Breast epithelium (tissue), 4 donors: ENCODE measurements at regions not wholly inside any gene's neighbourhood (a gene's known extent, or its start where the extent isn't known, plus 50 kb on each side); places are given as distances from the start of the nearest gene placed in this dataset.

ENCODE experiments used
- DNase-seq, 2 donors: peaks; one replicate each; pipeline ENCODE4 v3.0.0-alpha.2; 2019; ENCODE audit warnings: low spot score in 2 of 2
- H3K27ac ChIP-seq, 2 donors: fragments of 200-600 bp; sonication (generic) in 1 of 2; one replicate each; pipeline ENCODE4 v1.5.1; 2016 to 2019; ENCODE audit warnings: mild to moderate bottlenecking in 1 of 2
- H3K27me3 ChIP-seq, 2 donors: fragments of 200-600 bp; sonication (generic) in 1 of 2; one replicate each; pipeline versions ENCODE4 v1.5.1 to v1.6.0; 2017 to 2019; ENCODE audit warnings: control low read depth in 1 of 2, mild to moderate bottlenecking in 1 of 2
- H3K36me3 ChIP-seq: fragments of 200-600 bp; one replicate; pipeline ENCODE4 v1.5.1; 2019
- H3K4me1 ChIP-seq, 2 donors: fragments of 200-600 bp; sonication (generic); one replicate each; pipeline ENCODE4 v1.5.1; 2016 to 2019; ENCODE audit warnings: control low read depth in 1 of 2
- H3K4me3 ChIP-seq, 3 donors: fragments of 200-600 bp; sonication (generic); 1 replicate in 2 of 3; 2 replicates in 1 of 3; pipeline ENCODE4 v1.5.1; 2016 to 2019; ENCODE audit warnings: mild to moderate bottlenecking in 3 of 3, moderate library complexity in 2 of 3
- H3K9me3 ChIP-seq, 2 donors: fragments of 200-600 bp; sonication (generic) in 1 of 2; one replicate each; pipeline ENCODE4 v1.5.1; 2016 to 2019; ENCODE audit warnings: control low read depth in 1 of 2
- CTCF ChIP-seq, 3 donors: fragments of 450-650 bp; IDR thresholded peaks; one replicate each; pipeline ENCODE4 v1.5.1; 2016 to 2017; ENCODE audit warnings: antibody characterized with exemption in 3 of 3, mild to moderate bottlenecking in 3 of 3, moderate library complexity in 3 of 3
- POLR2A ChIP-seq: fragments of 450-650 bp; IDR thresholded peaks from one replicate; pipeline ENCODE4 v1.6.1; 2016; ENCODE audit warnings: antibody characterized with exemption, mild to moderate bottlenecking, moderate library complexity
- POLR2AphosphoS5 ChIP-seq, 3 donors: sonication (generic); formaldehyde crosslinking; IDR thresholded peaks; one replicate each; pipeline ENCODE4 v1.6.1; 2017; ENCODE audit warnings: antibody characterized with exemption in 3 of 3
- intact Hi-C: fragments of 100-400 bp; cut with DNase I; formaldehyde crosslinking; loops from one replicate; pipeline ENCODE4 v1.15.1; 2023; ENCODE audit warnings: low total_unique reads

GRCh38 chr3:59264366-59264765 lies 214.5 kb upstream of the CFAP20DC start:
- no peak overlapping the region for H3K27ac ChIP-seq
- TF ChIP-seq POLR2A = no peak
- TF ChIP-seq CTCF (IDR thresholded peaks at IDR 0.05) = no peak
- no peak for TF ChIP-seq POLR2AphosphoS5 (IDR thresholded peaks at IDR 0.05)
- H3K4me1 ChIP-seq = no peaks in the 10 kb centered on the region
- no peak overlapping the region for H3K4me3 ChIP-seq
- intact Hi-C loops = no loop called here
- no peaks in the 10 kb centered on the region for H3K27me3 ChIP-seq
- DNase-seq = no peak
- H3K36me3 ChIP-seq = no peaks in the 10 kb centered on the region
- no peaks in the 10 kb centered on the region for H3K9me3 ChIP-seq

- Histone ChIP-seq H3K27me3 (peaks cover 0 to 4% of the 10 kb centered on the region in 2 donors), H3K9me3 (no peaks in the 10 kb centered on the region), H3K4me1 (no peaks in the 10 kb centered on the region), H3K27ac (peak overlapping the region in 1 of 2 donors; percentile 11), H3K36me3 (no peaks in the 10 kb centered on the region), H3K4me3 (no peak overlapping the region)
- no peak for DNase-seq
- intact Hi-C loops = no loop called here
- TF ChIP-seq CTCF (IDR thresholded peaks at IDR 0.05) (no peak), POLR2A (no peak), POLR2AphosphoS5 (IDR thresholded peaks at IDR 0.05) (no peak)
These were observed 213.3 kb upstream of the CFAP20DC start for GRCh38 chr3:59263152-59263551.

- H3K4me3 ChIP-seq = no peak overlapping the region
- TF ChIP-seq POLR2A (no peak), CTCF (IDR thresholded peaks at IDR 0.05) (no peak), POLR2AphosphoS5 (IDR thresholded peaks at IDR 0.05) (no peak)
- no peaks in the 10 kb centered on the region for H3K4me1 ChIP-seq
- no peak overlapping the region for H3K27ac ChIP-seq
- intact Hi-C loops = no loop called here
- no peaks in the 10 kb centered on the region for H3K36me3 ChIP-seq
- H3K9me3 ChIP-seq = no peaks in the 10 kb centered on the region
- peaks cover 0 to 4% of the 10 kb centered on the region in 2 donors for H3K27me3 ChIP-seq
- no peak for DNase-seq
These were observed 212.3 kb upstream of the CFAP20DC start for GRCh38 chr3:59262076-59262498.

- intact Hi-C loops = no loop called here
- H3K36me3 ChIP-seq = no peaks in the 10 kb centered on the region
- H3K9me3 ChIP-seq = no peaks in the 10 kb centered on the region
- no peak overlapping the region for H3K27ac ChIP-seq
- no peak overlapping the region for H3K4me3 ChIP-seq
- no peaks in the 10 kb centered on the region for H3K4me1 ChIP-seq
- peaks cover 0 to 4% of the 10 kb centered on the region in 2 donors for H3K27me3 ChIP-seq
- DNase-seq = no peak
- TF ChIP-seq CTCF (IDR thresholded peaks at IDR 0.05) (no peak), POLR2AphosphoS5 (IDR thresholded peaks at IDR 0.05) (no peak), POLR2A (no peak)
These were observed 211.2 kb upstream of the CFAP20DC start for GRCh38 chr3:59261009-59261408.

GRCh38 chr3:59258550-59259260 lies 208.9 kb upstream of the CFAP20DC start:
- no peaks in the 10 kb centered on the region for H3K9me3 ChIP-seq

More at GRCh38 chr3:59258550-59259260, 208.9 kb upstream of the CFAP20DC start:
- DNase-seq = no peak
- no peak for TF ChIP-seq POLR2A
- TF ChIP-seq CTCF (IDR thresholded peaks at IDR 0.05) = no peak
- no peak for TF ChIP-seq POLR2AphosphoS5 (IDR thresholded peaks at IDR 0.05)
- Histone ChIP-seq H3K36me3 (no peaks in the 10 kb centered on the region), H3K27ac (no peak overlapping the region), H3K4me1 (no peaks in the 10 kb centered on the region), H3K4me3 (no peak overlapping the region), H3K27me3 (peaks cover 0 to 4% of the 10 kb centered on the region in 2 donors)
- intact Hi-C loops = no loop called here
